MG63 (cell line): ENCODE measurements at regions not wholly inside any gene's neighbourhood (a gene's known extent, or its start where the extent isn't known, plus 50 kb on each side); places are given as distances from the start of the nearest gene placed in this dataset.

Source experiments
- DNase-seq: peaks from one replicate; pipeline ENCODE4 v3.0.0-alpha.2; 2020
- H3K27me3 ChIP-seq: fragments of 250-450 bp; sonication (Bioruptor Pico); 2 replicates; pipeline ENCODE4 v1.5.1; 2020; ENCODE audit warnings: mild to moderate bottlenecking, moderate library complexity
- H3K36me3 ChIP-seq: fragments of 250-450 bp; sonication (Bioruptor Pico); 2 replicates; pipeline ENCODE4 v1.5.1; 2020; ENCODE audit warnings: mild to moderate bottlenecking, moderate library complexity
- H3K4me3 ChIP-seq: fragments of 250-450 bp; sonication (Bioruptor Pico); 2 replicates; pipeline ENCODE4 v1.5.1; 2020; ENCODE audit warnings: mild to moderate bottlenecking, moderate library complexity
- H3K9me3 ChIP-seq: fragments of 250-450 bp; sonication (Bioruptor Pico); 2 replicates; pipeline ENCODE4 v1.5.1; 2020; ENCODE audit warnings: mild to moderate bottlenecking, moderate library complexity

DNA sequence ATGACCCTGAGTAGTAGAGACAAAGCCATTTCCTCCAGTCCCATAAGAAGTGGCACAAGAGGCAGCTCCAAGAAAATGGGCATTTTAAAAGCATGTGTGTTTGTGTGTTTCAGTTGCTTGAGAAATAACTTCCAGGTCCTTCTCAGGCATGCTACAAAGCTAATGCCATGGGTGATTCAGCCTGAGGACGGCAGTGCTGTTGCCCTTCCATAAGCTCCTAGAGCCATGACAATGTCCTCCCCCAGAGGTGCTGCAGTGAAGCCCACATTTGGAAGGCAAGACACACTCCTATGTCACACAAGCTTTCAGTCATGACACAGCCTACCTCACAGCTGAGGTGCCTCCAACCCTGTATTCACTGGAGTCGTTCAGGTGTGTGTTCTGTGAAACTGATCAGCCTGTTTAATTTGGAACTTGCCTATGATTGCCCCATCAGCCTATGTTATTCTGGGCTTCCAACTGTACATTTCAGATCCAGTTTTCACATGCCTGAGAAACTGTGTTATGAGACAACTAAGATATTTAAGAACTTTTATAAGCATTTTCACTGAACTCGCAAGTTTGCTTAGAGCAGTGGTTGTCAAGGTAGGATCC, 213.6 kb downstream of the FOXO1 start:
- no peaks in the 10 kb centered on the region for H3K36me3 ChIP-seq
- no peaks in the 10 kb centered on the region for H3K27me3 ChIP-seq
- DNase-seq: no peak
- no peaks in the 10 kb centered on the region for H3K9me3 ChIP-seq
- no peak overlapping the region for H3K4me3 ChIP-seq

DNA sequence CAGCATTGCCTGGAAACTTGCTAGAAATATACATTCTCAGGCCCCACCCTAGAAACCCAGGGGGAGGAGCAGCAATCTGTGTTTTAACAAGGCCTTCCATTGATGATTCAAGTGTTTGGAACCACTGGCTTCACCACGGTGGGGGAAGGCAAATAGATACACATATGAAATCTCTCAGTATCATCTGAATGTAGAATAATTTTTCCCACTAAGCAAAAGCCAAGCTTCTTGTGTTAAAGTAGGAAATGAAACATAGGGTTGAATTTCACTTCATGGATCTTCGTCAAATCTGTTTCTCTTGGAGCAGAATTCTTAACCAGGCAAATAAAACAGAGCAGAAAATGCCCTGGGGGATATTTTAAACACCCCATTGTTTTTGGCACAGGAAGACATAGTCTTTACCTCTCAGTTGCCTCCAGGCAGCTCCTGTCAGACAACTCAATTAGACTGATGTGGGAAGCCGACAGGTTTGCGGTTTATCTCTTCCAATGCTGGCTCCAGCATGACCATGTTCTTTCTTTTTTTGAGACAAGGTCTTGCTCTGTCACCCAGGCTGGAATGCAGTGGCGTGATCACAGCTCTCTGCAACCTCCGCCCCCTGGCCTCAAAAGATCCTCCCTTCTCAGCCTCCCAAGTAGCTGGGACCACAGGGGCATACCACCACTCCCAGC, 213.0 kb downstream of the FOXO1 start:
- DNase-seq: no peak
- Histone ChIP-seq H3K4me3 (no peak overlapping the region), H3K27me3 (no peaks in the 10 kb centered on the region), H3K9me3 (no peaks in the 10 kb centered on the region), H3K36me3 (no peaks in the 10 kb centered on the region)

GRCh38 chr13:40456397-40456953, 210.0 kb downstream of the FOXO1 start:
- H3K9me3 ChIP-seq: no peaks in the 10 kb centered on the region
- no peak overlapping the region for H3K4me3 ChIP-seq
- no peak for DNase-seq
- H3K27me3 ChIP-seq: no peaks in the 10 kb centered on the region
- H3K36me3 ChIP-seq: no peaks in the 10 kb centered on the region

GRCh38 chr13:40456979-40457553, 209.4 kb downstream of the FOXO1 start:
- no peaks in the 10 kb centered on the region for H3K27me3 ChIP-seq
- no peaks in the 10 kb centered on the region for H3K9me3 ChIP-seq
- no peak for DNase-seq
- H3K4me3 ChIP-seq: no peak overlapping the region
- H3K36me3 ChIP-seq: no peaks in the 10 kb centered on the region

- no peak for DNase-seq
- Histone ChIP-seq H3K4me3 (no peak overlapping the region), H3K27me3 (no peaks in the 10 kb centered on the region), H3K9me3 (no peaks in the 10 kb centered on the region), H3K36me3 (no peaks in the 10 kb centered on the region)
These were observed 208.3 kb downstream of the FOXO1 start for GRCh38 chr13:40457929-40458719.

GRCh38 chr13:40458720-40458990, 207.8 kb downstream of the FOXO1 start:
- H3K4me3 ChIP-seq: no peak overlapping the region
- H3K36me3 ChIP-seq: no peaks in the 10 kb centered on the region
- H3K9me3 ChIP-seq: no peaks in the 10 kb centered on the region
- no peaks in the 10 kb centered on the region for H3K27me3 ChIP-seq
- DNase-seq: no peak

DNA sequence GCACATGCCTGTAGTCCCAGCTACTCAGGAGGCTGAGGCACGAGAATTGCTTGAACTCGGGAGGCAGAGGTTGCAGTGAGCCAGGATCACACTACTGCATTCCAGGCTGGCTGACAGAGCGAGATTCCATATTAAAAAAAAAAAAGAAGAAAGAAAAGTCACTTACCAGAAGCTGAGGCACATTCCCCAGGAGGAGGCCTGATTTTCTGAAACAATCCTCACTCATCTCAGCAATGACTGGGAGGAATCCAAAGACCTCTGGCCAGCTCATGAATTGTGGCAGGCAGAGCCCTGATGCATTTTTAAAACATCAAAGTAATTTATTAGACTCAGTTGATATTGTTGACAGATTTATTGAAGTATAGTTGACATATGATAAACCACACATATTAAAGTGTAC, 206.3 kb downstream of the FOXO1 start:
- H3K9me3 ChIP-seq: no peaks in the 10 kb centered on the region
- no peak for DNase-seq
- no peak overlapping the region for H3K4me3 ChIP-seq
- no peaks in the 10 kb centered on the region for H3K27me3 ChIP-seq
- no peaks in the 10 kb centered on the region for H3K36me3 ChIP-seq

DNA sequence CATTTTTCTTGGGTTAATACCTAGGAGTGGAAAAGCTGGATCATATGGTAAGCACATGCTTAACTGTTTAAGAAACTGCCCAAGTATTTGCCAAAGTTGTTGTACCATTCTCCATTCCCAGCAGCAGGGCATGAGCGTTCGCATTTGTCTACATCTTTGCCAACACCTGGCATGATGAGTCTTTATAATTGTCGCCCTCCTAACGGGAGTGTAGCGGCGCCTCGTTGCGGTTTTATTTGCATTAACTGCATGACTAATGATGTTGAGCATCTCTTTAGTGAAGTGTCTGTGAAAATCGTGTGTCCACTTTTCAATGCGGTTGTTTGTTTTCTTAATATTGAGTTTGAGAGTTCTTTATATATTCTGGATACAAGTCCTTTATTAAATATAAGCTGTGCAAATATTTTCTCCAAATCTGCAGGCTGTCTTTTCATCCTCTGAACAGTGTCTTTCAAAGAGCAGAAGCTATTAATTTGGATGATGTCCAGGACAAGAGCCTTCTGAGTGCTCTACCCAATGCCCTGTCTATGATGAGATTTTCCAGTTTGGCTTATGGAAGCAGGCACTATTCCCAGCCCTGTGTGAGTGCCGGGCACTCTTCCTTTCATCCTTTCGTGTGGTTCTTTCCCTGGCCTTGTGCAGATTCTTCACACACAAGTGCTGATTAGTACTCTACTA, 202.0 kb downstream of the FOXO1 start:
- no peak for DNase-seq
- Histone ChIP-seq H3K27me3 (no peaks in the 10 kb centered on the region), H3K36me3 (no peaks in the 10 kb centered on the region), H3K9me3 (no peaks in the 10 kb centered on the region), H3K4me3 (no peak overlapping the region)

- DNase-seq: no peak
- H3K36me3 ChIP-seq: no peaks in the 10 kb centered on the region
- H3K4me3 ChIP-seq: no peak overlapping the region
- H3K9me3 ChIP-seq: no peaks in the 10 kb centered on the region
- H3K27me3 ChIP-seq: no peaks in the 10 kb centered on the region
These were observed 201.4 kb downstream of the FOXO1 start for GRCh38 chr13:40465015-40465390.

GRCh38 chr13:40466272-40466671, 200.2 kb downstream of the FOXO1 start:
- no peak for DNase-seq
- Histone ChIP-seq H3K4me3 (no peak overlapping the region), H3K36me3 (no peaks in the 10 kb centered on the region), H3K9me3 (no peaks in the 10 kb centered on the region), H3K27me3 (no peaks in the 10 kb centered on the region)

DNA sequence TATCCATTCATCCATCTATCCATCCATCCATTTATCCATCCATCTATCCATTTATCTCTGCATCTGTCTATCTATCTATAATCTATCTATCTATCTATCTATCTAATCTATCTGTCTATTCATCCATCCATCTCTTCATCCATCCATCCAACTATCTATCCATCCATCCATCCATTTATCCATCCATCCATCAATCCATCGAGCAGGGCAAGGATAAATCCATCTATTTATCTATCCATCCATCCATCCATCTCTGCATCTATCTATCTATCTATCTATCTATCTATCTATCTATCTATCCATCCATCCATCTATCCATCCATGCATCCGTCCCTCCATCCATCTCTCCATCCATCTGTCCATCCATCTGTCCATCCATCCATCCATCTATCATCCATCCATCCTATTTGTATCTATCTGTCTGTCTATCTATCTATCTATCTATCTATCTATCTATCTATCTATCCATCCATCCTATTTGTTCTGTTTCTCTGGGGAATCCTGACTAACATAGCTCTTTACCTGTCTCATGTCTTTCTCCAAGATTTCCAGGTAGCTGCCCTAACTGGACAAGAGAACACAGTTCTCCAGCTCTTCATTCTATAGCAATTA, 198.1 kb downstream of the FOXO1 start:
- no peak for DNase-seq
- no peak overlapping the region for H3K4me3 ChIP-seq
- H3K9me3 ChIP-seq: no peaks in the 10 kb centered on the region
- no peaks in the 10 kb centered on the region for H3K36me3 ChIP-seq
- H3K27me3 ChIP-seq: no peaks in the 10 kb centered on the region

GRCh38 chr13:40469581-40470310, 196.7 kb downstream of the FOXO1 start:
- Histone ChIP-seq H3K4me3 (no peak overlapping the region), H3K9me3 (no peaks in the 10 kb centered on the region), H3K36me3 (no peaks in the 10 kb centered on the region), H3K27me3 (no peaks in the 10 kb centered on the region)
- DNase-seq: no peak

GRCh38 chr13:40470660-40471059, 195.8 kb downstream of the FOXO1 start:
- Histone ChIP-seq H3K27me3 (no peaks in the 10 kb centered on the region), H3K4me3 (no peak overlapping the region), H3K9me3 (no peaks in the 10 kb centered on the region), H3K36me3 (no peaks in the 10 kb centered on the region)
- DNase-seq: no peak

GRCh38 chr13:40471076-40471475, 195.4 kb downstream of the FOXO1 start:
- Histone ChIP-seq H3K4me3 (no peak overlapping the region), H3K9me3 (no peaks in the 10 kb centered on the region), H3K36me3 (no peaks in the 10 kb centered on the region), H3K27me3 (no peaks in the 10 kb centered on the region)
- no peak for DNase-seq

- no peaks in the 10 kb centered on the region for H3K27me3 ChIP-seq
- H3K36me3 ChIP-seq: no peaks in the 10 kb centered on the region
- DNase-seq: no peak
- H3K9me3 ChIP-seq: no peaks in the 10 kb centered on the region
- H3K4me3 ChIP-seq: no peak overlapping the region
These were observed 194.5 kb downstream of the FOXO1 start for GRCh38 chr13:40471911-40472310.
